Activated CD8-positive, alpha-beta memory T cell treated with anti-CD3 and anti-CD28 coated beads for 24 hours (primary cell): ENCODE measurements at regions not wholly inside any gene's neighbourhood (a gene's known extent, or its start where the extent isn't known, plus 50 kb on each side); places are given as distances from the start of the nearest gene placed in this dataset.

Experiments used
- DNase-seq: peaks from one replicate; pipeline ENCODE4 v3.0.0-alpha.2; 2020

DNA sequence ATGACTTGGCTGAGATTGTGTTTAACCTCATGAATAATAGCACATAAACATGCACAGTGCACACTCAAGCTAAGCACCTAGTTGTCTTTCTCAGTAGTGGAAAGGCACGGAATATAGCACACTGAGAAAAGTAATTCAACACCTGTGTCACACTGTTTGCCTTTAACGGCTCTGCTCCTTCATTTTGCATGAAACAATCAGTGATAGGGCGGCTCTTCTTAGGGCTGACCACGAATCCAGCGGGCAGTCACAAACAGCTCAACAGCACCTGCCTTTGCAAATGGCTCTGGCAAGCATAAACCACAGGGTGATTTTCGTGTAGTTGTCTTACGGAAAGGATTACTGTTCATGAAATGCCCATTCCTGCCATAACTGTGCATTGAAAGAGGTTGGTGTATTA is 954.0 kb upstream of the TENM3 start:
- no peak for DNase-seq

DNA sequence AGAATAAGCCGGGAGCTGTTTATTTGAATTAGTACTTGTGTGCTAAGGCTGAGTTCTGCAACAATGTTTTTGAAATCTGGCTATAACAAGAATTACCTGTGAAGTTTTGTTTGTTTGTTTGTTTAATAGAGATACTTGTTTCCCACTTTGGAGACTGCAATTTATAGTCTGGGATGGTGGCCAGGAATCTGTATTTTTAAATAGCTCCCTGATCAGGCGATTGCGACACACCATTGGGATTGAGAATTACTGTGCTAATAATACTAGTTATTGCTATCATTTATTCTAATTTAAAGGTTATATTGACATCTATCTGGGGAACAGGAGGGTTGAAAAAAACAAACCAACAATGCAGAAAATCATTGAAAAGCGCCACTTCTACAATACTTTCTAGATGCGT is 951.6 kb upstream of the TENM3 start:
- no peak for DNase-seq

DNA sequence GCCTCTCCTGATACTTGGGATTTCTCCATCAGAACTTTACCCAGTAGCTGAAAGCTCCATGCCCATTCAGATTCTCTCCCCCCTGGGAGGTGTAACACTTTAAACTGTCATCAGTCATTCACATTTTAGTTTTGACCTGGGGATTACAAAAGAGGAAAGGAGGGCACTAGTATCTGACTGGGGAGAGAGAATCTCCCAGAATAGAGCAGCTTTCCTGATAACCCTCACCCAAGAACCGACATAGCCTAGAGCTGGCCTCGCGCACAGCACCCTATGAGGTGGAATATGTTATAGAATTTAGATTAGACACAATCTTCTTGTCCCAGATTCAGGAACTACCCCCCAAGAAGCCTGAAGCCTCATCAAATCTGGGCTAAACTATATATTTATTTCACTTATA is 950.2 kb upstream of the TENM3 start:
- DNase-seq = no peak

GRCh38 chr4:181293541-181293940 is 949.7 kb upstream of the TENM3 start:
- DNase-seq = no peak

GRCh38 chr4:181294421-181294820 is 948.8 kb upstream of the TENM3 start:
- no peak for DNase-seq

DNA sequence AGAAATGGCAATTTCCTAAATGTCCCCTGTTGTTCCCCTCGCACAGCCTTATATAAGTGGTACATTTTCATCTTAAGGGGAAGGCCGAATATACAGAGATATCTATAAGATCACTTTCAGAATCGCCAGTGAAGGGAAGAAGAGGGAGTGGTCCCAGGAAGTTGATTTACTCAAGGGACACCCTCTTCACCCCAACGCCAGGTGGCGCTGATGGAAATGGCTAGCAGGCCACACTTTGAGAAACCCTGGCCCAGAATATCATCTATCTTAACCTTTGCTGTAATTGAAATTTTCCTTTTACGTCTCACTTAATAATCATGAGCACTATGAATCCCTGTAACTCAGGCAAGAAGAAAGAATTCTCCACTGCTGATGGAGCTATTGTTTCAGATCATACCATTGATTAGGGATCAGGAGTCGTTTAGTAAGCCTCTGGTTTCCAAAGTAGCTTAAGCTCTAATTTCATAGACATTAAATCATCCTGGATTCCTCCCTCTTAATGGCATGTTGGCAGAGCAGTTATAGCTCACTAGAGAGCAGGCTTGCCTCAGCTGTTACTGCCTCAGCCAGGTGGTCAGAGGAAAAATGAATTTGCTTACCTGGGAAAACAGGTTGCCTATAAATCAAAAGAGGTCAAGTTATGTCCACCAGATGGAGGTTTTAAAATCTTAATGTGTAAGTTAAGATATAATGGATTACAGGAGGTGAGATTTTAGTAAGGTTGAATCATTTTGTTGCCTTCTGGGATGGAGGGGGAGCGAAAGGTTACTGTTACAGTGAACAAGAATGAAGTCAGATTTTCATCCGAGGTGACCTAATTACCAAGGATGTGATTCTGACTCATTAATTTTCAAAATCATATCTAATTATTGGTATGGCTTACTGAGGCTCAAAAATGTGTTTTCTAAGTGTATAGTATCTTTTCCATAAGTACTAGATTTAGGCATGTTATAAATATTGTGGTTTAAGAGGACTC is 941.2 kb upstream of the TENM3 start:
- no peak for DNase-seq

DNA sequence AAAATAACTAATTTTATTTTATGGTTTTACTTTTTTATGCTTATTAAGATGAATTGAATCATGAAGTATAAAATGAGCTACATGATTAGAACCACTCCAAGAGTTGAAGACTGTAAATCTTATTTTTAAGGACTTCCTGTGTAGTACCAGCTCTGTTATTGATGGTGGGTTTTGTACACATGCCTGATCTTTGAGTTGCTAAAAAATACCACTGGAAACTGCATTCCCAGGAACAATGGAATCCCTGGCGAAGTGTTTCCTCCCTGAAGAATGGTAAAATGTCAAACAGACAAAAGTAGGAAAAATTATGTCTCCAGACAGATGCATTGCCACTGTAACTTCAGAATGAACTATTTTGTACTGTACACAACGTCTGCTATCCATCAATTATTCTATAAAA is 935.4 kb upstream of the TENM3 start:
- DNase-seq = no peak

GRCh38 chr4:181308476-181309312 is 934.5 kb upstream of the TENM3 start:
- no peak for DNase-seq

GRCh38 chr4:181312066-181312465 is 931.1 kb upstream of the TENM3 start:
- DNase-seq = no peak

DNA sequence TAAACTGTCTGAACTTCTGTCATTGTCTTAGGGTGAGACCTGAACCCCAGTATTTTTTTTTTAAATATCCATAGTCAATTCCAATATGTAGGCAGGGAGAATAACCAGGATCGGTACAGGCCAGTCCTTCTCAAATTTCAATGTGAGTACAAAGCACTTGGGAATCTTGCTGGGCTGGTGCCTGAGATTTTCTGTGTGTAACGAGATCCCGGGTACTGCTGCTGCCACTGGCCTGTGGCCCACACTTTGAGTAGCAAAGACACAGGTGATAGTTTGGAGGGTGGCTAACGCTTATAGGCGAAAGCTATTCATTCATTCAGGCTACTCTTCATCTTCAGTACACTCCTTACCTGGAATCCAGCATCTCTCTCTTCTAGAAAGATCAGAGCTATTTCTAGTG is 923.6 kb upstream of the TENM3 start:
- no peak for DNase-seq

- no peak for DNase-seq
These were observed 920.1 kb upstream of the TENM3 start for GRCh38 chr4:181323061-181323460.

GRCh38 chr4:181330654-181331201 is 912.5 kb upstream of the TENM3 start:
- DNase-seq = no peak

GRCh38 chr4:181331214-181331613 is 912.0 kb upstream of the TENM3 start:
- no peak for DNase-seq

- no peak for DNase-seq
These were observed 897.3 kb upstream of the TENM3 start for GRCh38 chr4:181345931-181346330.

GRCh38 chr4:181350615-181351415 is 892.4 kb upstream of the TENM3 start:
- no peak for DNase-seq

GRCh38 chr4:181364504-181364903 is 878.7 kb upstream of the TENM3 start:
- no peak for DNase-seq

DNA sequence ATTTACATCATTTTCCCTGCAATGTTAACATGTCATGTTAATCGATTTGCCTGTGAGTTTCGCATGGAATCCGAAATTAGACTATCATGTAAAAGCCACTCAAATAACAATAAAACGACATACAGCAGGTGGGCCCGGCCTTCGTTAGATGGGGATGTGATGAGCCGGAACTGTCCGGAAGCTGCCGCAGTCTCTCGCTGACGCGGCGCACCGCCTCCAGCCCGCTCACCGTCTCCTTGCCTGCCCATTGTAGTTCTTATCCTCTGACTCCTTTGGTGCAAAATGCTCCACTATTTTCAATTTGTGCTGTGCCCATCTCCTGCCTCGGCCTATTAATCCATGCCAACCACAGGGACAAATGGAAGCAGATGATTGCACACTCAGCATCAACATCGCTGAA is 877.5 kb upstream of the TENM3 start:
- no peak for DNase-seq

- DNase-seq = no peak
These were observed 871.2 kb upstream of the TENM3 start for GRCh38 chr4:181372014-181372413.

- no peak for DNase-seq
These were observed 867.1 kb upstream of the TENM3 start for GRCh38 chr4:181376058-181376457.

DNA sequence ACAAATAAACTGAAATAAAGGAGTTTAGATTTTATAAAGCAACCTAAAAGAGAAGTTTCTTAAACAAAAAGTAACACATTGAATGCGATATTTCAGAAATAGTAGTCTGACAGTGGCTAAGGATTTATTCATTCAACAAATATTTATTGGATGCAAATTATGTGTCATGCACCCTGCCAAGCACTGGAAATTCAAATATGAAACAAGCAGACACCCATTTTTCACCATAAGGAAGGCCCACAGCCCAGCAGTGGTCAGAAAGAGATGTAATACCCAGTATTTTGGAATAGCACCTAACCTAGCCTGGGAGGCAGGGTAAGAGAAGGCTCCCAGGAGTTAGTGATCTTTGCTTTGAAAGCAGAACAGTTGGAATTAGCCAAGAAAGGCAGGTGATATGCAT is 855.1 kb upstream of the TENM3 start:
- no peak for DNase-seq

- DNase-seq = no peak
These were observed 826.2 kb upstream of the TENM3 start for GRCh38 chr4:181416966-181417365.

- no peak for DNase-seq
These were observed 824.7 kb upstream of the TENM3 start for GRCh38 chr4:181418496-181418895.

GRCh38 chr4:181420950-181421349 is 822.3 kb upstream of the TENM3 start:
- DNase-seq = no peak
